ENCODE measurements at regions not wholly inside any gene's neighbourhood (a gene's known extent, or its start where the extent isn't known, plus 50 kb on each side); places are given as distances from the start of the nearest gene placed in this dataset.

DNA sequence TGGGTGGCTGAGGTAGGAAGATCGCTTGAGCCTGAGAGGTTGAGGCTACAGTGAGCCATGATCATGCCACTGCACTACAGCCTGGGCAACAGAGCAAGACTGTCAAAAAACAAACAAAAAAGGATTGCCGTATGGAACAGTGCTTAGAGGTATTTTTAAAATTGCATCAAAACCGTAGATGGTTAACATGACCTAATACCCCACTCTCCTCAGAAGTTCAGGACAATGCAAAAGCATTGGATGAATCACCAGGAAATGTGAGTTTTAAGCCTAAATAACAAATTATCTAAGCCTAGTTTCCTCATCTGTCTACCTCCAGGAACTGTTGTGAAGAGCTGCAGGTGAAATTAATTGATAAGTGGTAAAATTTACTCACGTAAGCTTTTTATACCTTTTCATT is 123.8 kb upstream of the ID4 start:
- intact Hi-C loops (cut with DNase I): no loop called here
- 81 to 90% methylated on average over 4 of the region's 4 CpGs for WGBS, 2 donors

DNA sequence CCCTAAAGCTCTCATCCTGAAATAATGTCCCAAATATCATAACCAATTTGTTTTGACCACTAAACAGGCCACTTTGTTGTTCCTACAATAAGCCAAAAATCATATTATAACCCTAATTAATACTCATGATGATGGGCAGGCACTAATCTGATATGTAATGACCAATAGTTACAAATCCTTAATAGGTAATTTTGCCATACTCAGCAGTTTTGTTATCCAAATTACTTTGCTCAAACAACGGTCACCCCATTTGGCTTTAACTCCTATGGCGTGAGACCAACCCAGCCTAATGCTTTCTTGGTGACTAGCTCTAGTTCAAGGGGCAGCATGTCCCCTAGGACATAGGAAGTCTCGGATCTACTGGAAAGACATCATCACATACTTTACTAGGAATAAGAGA is 123.2 kb upstream of the ID4 start:
- intact Hi-C loops (cut with DNase I): no loop called here
- TF ChIP-seq POLR2A (IDR thresholded peaks at IDR 0.05) (no peak), CTCF (IDR thresholded peaks at IDR 0.05) (no peak)
- 68 to 69% methylated on average over 3 of the region's 3 CpGs for WGBS, 2 donors
- H3K4me3 ChIP-seq: no peak overlapping the region
- no peaks in the 10 kb centered on the region for H3K4me1 ChIP-seq
- H3K36me3 ChIP-seq (replicated peaks in 1 of 2; ENCODE audit: insufficient read depth in 1 of 2, low read depth in 2 of 2): no peaks in the 10 kb centered on the region
- H3K27ac ChIP-seq: no peak overlapping the region
- no peak for DNase-seq
- no peaks in the 10 kb centered on the region for H3K27me3 ChIP-seq
- H3K9me3 ChIP-seq: no peaks in the 10 kb centered on the region
- no peak for ATAC-seq

More for the DNA sequence above, 123.8 kb upstream of the ID4 start:
- DNase-seq (no peak), ATAC-seq (no peak)
- Histone ChIP-seq H3K36me3 (replicated peaks in 1 of 2; ENCODE audit: insufficient read depth in 1 of 2, low read depth in 2 of 2) (no peaks in the 10 kb centered on the region), H3K4me3 (no peak overlapping the region), H3K27ac (no peak overlapping the region), H3K9me3 (no peaks in the 10 kb centered on the region), H3K4me1 (no peaks in the 10 kb centered on the region), H3K27me3 (no peaks in the 10 kb centered on the region)
- TF ChIP-seq POLR2A (IDR thresholded peaks at IDR 0.05): no peak
- no peak for TF ChIP-seq CTCF (IDR thresholded peaks at IDR 0.05)

- DNase-seq: peak in 2 of 4 donors; percentile 18 to 24
- ATAC-seq: peak; percentile 65
- H3K27me3 ChIP-seq: no peaks in the 10 kb centered on the region
- H3K27ac ChIP-seq: no peak overlapping the region
- H3K4me3 ChIP-seq: no peak overlapping the region
- H3K4me1 ChIP-seq: no peaks in the 10 kb centered on the region
- TF ChIP-seq CTCF (IDR thresholded peaks at IDR 0.05) (no peak), POLR2A (IDR thresholded peaks at IDR 0.05) (no peak)
- 45 to 55% methylated on average over 5 of the region's 5 CpGs for WGBS, 2 donors
- no peaks in the 10 kb centered on the region for H3K36me3 ChIP-seq (replicated peaks in 1 of 2; ENCODE audit: insufficient read depth in 1 of 2, low read depth in 2 of 2)
- no peaks in the 10 kb centered on the region for H3K9me3 ChIP-seq
- intact Hi-C loops (cut with DNase I): no loop called here
Observed at GRCh38 chr6:19714434-19715166, 122.6 kb upstream of the ID4 start.

DNA sequence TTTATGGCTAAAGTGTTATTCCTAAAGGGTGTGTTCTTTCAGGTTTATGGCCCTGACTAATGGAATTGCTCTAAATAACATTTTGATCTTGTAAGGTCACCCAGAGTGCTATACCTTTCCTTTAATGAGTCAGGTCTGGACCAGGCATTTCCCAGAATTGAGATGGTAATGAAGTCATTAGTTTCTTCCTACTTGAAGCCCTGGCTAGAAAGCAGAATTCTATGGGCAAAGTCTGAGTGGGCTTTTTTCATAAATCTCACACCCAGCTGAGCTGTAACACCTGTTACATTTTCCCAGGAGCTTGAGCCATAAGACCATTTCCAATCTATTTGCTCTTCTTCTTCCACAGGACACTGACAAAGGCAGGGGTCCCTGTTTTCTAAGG is 122.0 kb upstream of the ID4 start:
- intact Hi-C loops (cut with DNase I): no loop called here
- no peak for ATAC-seq
- no peak for DNase-seq
- H3K27ac ChIP-seq: no peak overlapping the region
- H3K27me3 ChIP-seq: no peaks in the 10 kb centered on the region
- no peaks in the 10 kb centered on the region for H3K9me3 ChIP-seq
- H3K36me3 ChIP-seq (replicated peaks in 1 of 2; ENCODE audit: insufficient read depth in 1 of 2, low read depth in 2 of 2): no peaks in the 10 kb centered on the region
- no peak overlapping the region for H3K4me3 ChIP-seq
- H3K4me1 ChIP-seq: no peaks in the 10 kb centered on the region
- TF ChIP-seq CTCF (IDR thresholded peaks at IDR 0.05) (no peak), POLR2A (IDR thresholded peaks at IDR 0.05) (no peak)

- ATAC-seq: peak; percentile 40
- TF ChIP-seq POLR2A (IDR thresholded peaks at IDR 0.05): no peak
- TF ChIP-seq CTCF (IDR thresholded peaks at IDR 0.05): no peak
- peak in 3 of 4 donors; percentile 5 to 20 (median 16) for DNase-seq
- H3K27ac ChIP-seq: no peak overlapping the region
- no peaks in the 10 kb centered on the region for H3K9me3 ChIP-seq
- no peaks in the 10 kb centered on the region for H3K27me3 ChIP-seq
- H3K4me1 ChIP-seq: no peaks in the 10 kb centered on the region
- H3K4me3 ChIP-seq: no peak overlapping the region
- 5 to 12% methylated on average over 11 of the region's 11 CpGs for WGBS, 2 donors
- no peaks in the 10 kb centered on the region for H3K36me3 ChIP-seq (replicated peaks in 1 of 2; ENCODE audit: insufficient read depth in 1 of 2, low read depth in 2 of 2)
- intact Hi-C loops (cut with DNase I): no loop called here
Observed at GRCh38 chr6:19719691-19720128, 117.5 kb upstream of the ID4 start.
